ENCODE measurements at regions not wholly inside any gene's neighbourhood (a gene's known extent, or its start where the extent isn't known, plus 50 kb on each side); places are given as distances from the start of the nearest gene placed in this dataset.
A peak's percentile ranks its signal among the peaks of the same experiment; 100 is the strongest.

- no peak for DNase-seq
These were observed 58.2 kb upstream of the LMO1 start for GRCh38 chr11:8321876-8322275.

GRCh38 chr11:8320076-8320475, 56.4 kb upstream of the LMO1 start:
- no peak for DNase-seq

GRCh38 chr11:8318536-8318935, 54.9 kb upstream of the LMO1 start:
- DNase-seq: no peak

- DNase-seq: no peak
These were observed 53.5 kb upstream of the LMO1 start for GRCh38 chr11:8317159-8317558.

- no peak for DNase-seq
These were observed 52.3 kb upstream of the LMO1 start for GRCh38 chr11:8315954-8316353.

GRCh38 chr11:8315463-8315862, 51.8 kb upstream of the LMO1 start:
- peak; percentile 61 for DNase-seq

- DNase-seq: peak; percentile 84
These were observed 51.2 kb upstream of the LMO1 start for GRCh38 chr11:8314916-8315315.

GRCh38 chr11:8313504-8314090, 49.9 kb upstream of the LMO1 start:
- no peak for DNase-seq

All from DMS79 (cell line).